DND-41 (cell line): ENCODE measurements at regions not wholly inside any gene's neighbourhood (a gene's known extent, or its start where the extent isn't known, plus 50 kb on each side); places are given as distances from the start of the nearest gene placed in this dataset.

Experiments
- CTCF ChIP-seq: IDR thresholded peaks from 2 replicates; pipeline ENCODE4 v1.5.1; 2012; ENCODE audit warnings: borderline replicate concordance, low read length, moderate library complexity, mild to moderate bottlenecking; ENCODE audit not compliant: poor library complexity, severe bottlenecking; ENCODE audit errors: extremely low read depth
- EZH2 ChIP-seq: IDR thresholded peaks from 3 replicates; pipeline ENCODE4 v1.6.1; 2012; ENCODE audit warnings: borderline replicate concordance, low read depth, mild to moderate bottlenecking, moderate library complexity, low read length, inconsistent platforms; ENCODE audit not compliant: severe bottlenecking

- no peak for TF ChIP-seq CTCF
- no peak for TF ChIP-seq EZH2
Measured at GRCh38 chr9:26158631-26159150, 480.4 kb upstream of the TUSC1 start.
